GM12878 (cell line): ENCODE measurements at regions not wholly inside any gene's neighbourhood (a gene's known extent, or its start where the extent isn't known, plus 50 kb on each side); places are given as distances from the start of the nearest gene placed in this dataset.

Experiments
- ELK1 ChIP-seq: IDR thresholded peaks from 2 replicates; pipeline ENCODE4 v1.6.1; 2012; ENCODE audit warnings: low read depth, low read length, improper control_type of control experiment
- MTA3 ChIP-seq: IDR thresholded peaks from 2 replicates; pipeline ENCODE4 v1.6.1; 2012; ENCODE audit warnings: low read length, inconsistent platforms, borderline replicate concordance
- MYB ChIP-seq: fragments of 150-350 bp; IDR thresholded peaks from 2 replicates; pipeline ENCODE4 v1.6.1; 2014; ENCODE audit warnings: mild to moderate bottlenecking, low read depth, low read length, borderline replicate concordance
- NR2F1 ChIP-seq: fragments of 450-650 bp; conservative IDR thresholded peaks from 2 replicates; pipeline ENCODE4 v1.6.1; 2017; ENCODE audit warnings: mild to moderate bottlenecking
- NRF1 ChIP-seq: conservative IDR thresholded peaks from 2 replicates; pipeline ENCODE4 v1.6.1; 2011; ENCODE audit warnings: mild to moderate bottlenecking, low read depth, low read length, improper control_type of control experiment
- RAD21 ChIP-seq: IDR thresholded peaks from 2 replicates; pipeline ENCODE4 v1.6.1; 2011; ENCODE audit warnings: mild to moderate bottlenecking, low read depth, low read length, moderate library complexity; ENCODE audit not compliant: insufficient read depth
- RAD51 ChIP-seq: fragments of 450-650 bp; IDR thresholded peaks from 2 replicates; pipeline ENCODE4 v1.6.1; 2016; ENCODE audit warnings: moderate library complexity, mild to moderate bottlenecking, inconsistent platforms
- RUNX3 ChIP-seq: IDR thresholded peaks from 2 replicates; pipeline ENCODE4 v1.6.1; 2012; ENCODE audit warnings: low read length, inconsistent platforms
- SIX5 ChIP-seq: IDR thresholded peaks from 2 replicates; pipeline ENCODE4 v1.6.1; 2011; ENCODE audit warnings: mild to moderate bottlenecking, low read depth, low read length, moderate library complexity; ENCODE audit not compliant: severe bottlenecking
- ZBTB40 ChIP-seq: fragments of 450-650 bp; IDR thresholded peaks from 2 replicates; pipeline ENCODE4 v1.6.1; 2016; ENCODE audit warnings: mild to moderate bottlenecking, moderate library complexity, borderline replicate concordance
- ZNF687 ChIP-seq: fragments of 450-650 bp; IDR thresholded peaks from 2 replicates; pipeline ENCODE4 v1.6.1; 2017; ENCODE audit warnings: mild to moderate bottlenecking, moderate library complexity

- TF ChIP-seq ZBTB40 = no peak
- no peak for TF ChIP-seq NR2F1
- TF ChIP-seq ZNF687 = no peak
- no peak for TF ChIP-seq ELK1
- TF ChIP-seq MTA3 = no peak
- no peak for TF ChIP-seq RAD51
- no peak for TF ChIP-seq NRF1
- no peak for TF ChIP-seq MYB
- TF ChIP-seq RAD21 = no peak
- TF ChIP-seq SIX5 = no peak
- TF ChIP-seq RUNX3 = no peak
- TF ChIP-seq, all 136 proteins: peak for 0
Observed at GRCh38 chr3:28039829-28040228, 201.6 kb upstream of the CMC1 start (continued).
